Esophagus muscularis mucosa (tissue), 4 donors: ENCODE measurements at regions not wholly inside any gene's neighbourhood (a gene's known extent, or its start where the extent isn't known, plus 50 kb on each side); places are given as distances from the start of the nearest gene placed in this dataset.

Source experiments
- DNase-seq: peaks from one replicate; pipeline ENCODE4 v3.0.0-alpha.2; 2017; ENCODE audit errors: extremely low spot score
- H3K27ac ChIP-seq, 4 donors: fragments of 200-600 bp; sonication (generic); replicated peaks in 1 of 4; 1 replicate in 3 of 4; 2 replicates in 1 of 4; pipeline ENCODE4 v1.5.1; 2016 to 2019; ENCODE audit warnings: mild to moderate bottlenecking in 1 of 4
- H3K27me3 ChIP-seq, 4 donors: fragments of 200-600 bp; sonication (generic); one replicate each; pipeline versions ENCODE4 v1.5.1 to v1.6.0; 2016 to 2019
- H3K36me3 ChIP-seq, 4 donors: fragments of 200-600 bp; sonication (generic); one replicate each; pipeline ENCODE4 v1.5.1; 2016 to 2019
- H3K4me1 ChIP-seq, 4 donors: fragments of 200-600 bp; sonication (generic); one replicate each; pipeline ENCODE4 v1.5.1; 2016 to 2019
- H3K4me3 ChIP-seq, 4 donors: fragments of 200-600 bp; sonication (generic); 1 replicate in 2 of 4; 2 replicates in 2 of 4; pipeline ENCODE4 v1.5.1; 2016 to 2019; ENCODE audit warnings: mild to moderate bottlenecking in 4 of 4, moderate library complexity in 1 of 4
- H3K9me3 ChIP-seq, 4 donors: fragments of 200-600 bp; sonication (generic); 1 replicate in 3 of 4; 2 replicates in 1 of 4; pipeline ENCODE4 v1.5.1; 2016 to 2019
- CTCF ChIP-seq, 3 experiments: fragments of 200-600 bp in 2 of 3; fragments of 450-650 bp in 1 of 3; sonication (generic) in 2 of 3; IDR thresholded peaks; one replicate each; pipeline ENCODE4 v1.5.1; 2017 to 2019; ENCODE audit warnings: antibody characterized with exemption in 3 of 3, mild to moderate bottlenecking in 2 of 3, moderate library complexity in 1 of 3
- EP300 ChIP-seq: sonication (generic); formaldehyde crosslinking; IDR thresholded peaks from one replicate; pipeline ENCODE4 v1.6.1; 2017; ENCODE audit warnings: antibody characterized with exemption
- POLR2A ChIP-seq: fragments of 450-650 bp; IDR thresholded peaks from one replicate; pipeline ENCODE4 v1.6.1; 2017; ENCODE audit warnings: antibody characterized with exemption, moderate library complexity, mild to moderate bottlenecking, low read depth
- POLR2AphosphoS5 ChIP-seq, 2 donors: sonication (generic); formaldehyde crosslinking; IDR thresholded peaks; one replicate each; pipeline ENCODE4 v1.6.1; 2017; ENCODE audit warnings: antibody characterized with exemption in 2 of 2
- WGBS: methylation state at CpG from one replicate; pipeline ENCODE4 v1.1.5; 2018; 5-methylcytosine and 5-hydroxymethylcytosine counted together
- intact Hi-C: fragments of 100-400 bp; cut with DNase I; formaldehyde crosslinking; loops from one replicate; pipeline ENCODE4 v1.15.1; 2023

DNA sequence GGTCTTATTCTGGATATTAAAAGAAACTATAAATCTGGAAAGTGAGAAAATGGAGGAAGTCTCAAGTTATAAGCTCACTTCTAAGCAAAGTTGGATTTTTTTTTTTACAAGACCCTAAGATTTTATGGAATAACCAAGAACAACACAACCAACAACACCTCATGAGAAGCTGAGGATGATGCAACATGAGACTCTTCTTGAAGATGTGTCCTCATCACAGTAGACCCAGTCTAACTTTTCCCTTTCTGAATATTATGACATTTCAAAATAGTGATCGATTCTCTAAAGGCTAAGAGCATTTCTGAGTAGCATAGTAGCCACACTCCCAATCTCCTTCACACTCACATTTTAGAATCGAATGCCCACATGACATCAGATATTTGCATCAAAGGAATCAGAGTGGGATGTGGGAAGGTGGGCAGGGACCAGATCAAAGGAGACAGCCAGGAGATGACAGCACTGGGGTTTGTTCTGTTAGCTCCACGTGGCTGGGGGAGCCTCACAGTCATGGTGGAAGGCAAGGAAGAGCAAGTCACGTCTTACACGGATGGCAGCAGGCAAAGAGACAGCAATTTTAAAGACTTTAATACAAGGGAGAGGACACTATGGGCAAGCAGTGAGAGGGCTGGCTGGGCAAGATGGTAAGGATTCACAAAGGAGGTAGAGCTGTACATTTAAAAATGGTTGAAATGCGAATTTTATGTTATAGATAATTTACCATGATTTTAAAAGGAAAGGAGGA, 90.7 kb upstream of the MYL2 start:
- 81% methylated on average over 6 of the region's 6 CpGs for WGBS
- Histone ChIP-seq H3K27ac (no peak overlapping the region), H3K36me3 (no peaks in the 10 kb centered on the region), H3K27me3 (peaks cover 0 to 46% (median 0%) of the 10 kb centered on the region in 4 donors), H3K9me3 (no peaks in the 10 kb centered on the region), H3K4me1 (no peaks in the 10 kb centered on the region), H3K4me3 (no peak overlapping the region)
- intact Hi-C loops = no loop called here
- TF ChIP-seq POLR2A = no peak
- TF ChIP-seq EP300 = no peak
- no peak for TF ChIP-seq CTCF (IDR thresholded peaks at IDR 0.05)
- no peak for TF ChIP-seq POLR2AphosphoS5 (IDR thresholded peaks at IDR 0.05)
- DNase-seq = no peak

- Histone ChIP-seq H3K4me1 (no peaks in the 10 kb centered on the region), H3K27ac (no peak overlapping the region), H3K27me3 (peaks cover 0 to 56% (median 0%) of the 10 kb centered on the region in 4 donors), H3K4me3 (no peak overlapping the region), H3K9me3 (no peaks in the 10 kb centered on the region), H3K36me3 (no peaks in the 10 kb centered on the region)
- no peak for DNase-seq
- intact Hi-C loops = no loop called here
- 78% methylated on average over 3 of the region's 3 CpGs for WGBS
- TF ChIP-seq EP300 (no peak), CTCF (IDR thresholded peaks at IDR 0.05) (no peak), POLR2A (no peak), POLR2AphosphoS5 (IDR thresholded peaks at IDR 0.05) (no peak)
Measured at GRCh38 chr12:111010061-111010460, 89.7 kb upstream of the MYL2 start.

GRCh38 chr12:111006621-111007020, 86.2 kb upstream of the MYL2 start:
- no peaks in the 10 kb centered on the region for H3K36me3 ChIP-seq
- WGBS = 60% methylated on average over 2 of the region's 2 CpGs
- H3K4me3 ChIP-seq = no peak overlapping the region
- TF ChIP-seq POLR2AphosphoS5 (IDR thresholded peaks at IDR 0.05) = no peak
- TF ChIP-seq CTCF (IDR thresholded peaks at IDR 0.05) = no peak
- no peak for TF ChIP-seq POLR2A
- no peak for TF ChIP-seq EP300
- no peaks in the 10 kb centered on the region for H3K4me1 ChIP-seq
- no peak for DNase-seq
- no peak overlapping the region for H3K27ac ChIP-seq
- peaks cover 0 to 57% (median 0%) of the 10 kb centered on the region in 4 donors for H3K27me3 ChIP-seq
- intact Hi-C loops = no loop called here
- no peaks in the 10 kb centered on the region for H3K9me3 ChIP-seq

DNA sequence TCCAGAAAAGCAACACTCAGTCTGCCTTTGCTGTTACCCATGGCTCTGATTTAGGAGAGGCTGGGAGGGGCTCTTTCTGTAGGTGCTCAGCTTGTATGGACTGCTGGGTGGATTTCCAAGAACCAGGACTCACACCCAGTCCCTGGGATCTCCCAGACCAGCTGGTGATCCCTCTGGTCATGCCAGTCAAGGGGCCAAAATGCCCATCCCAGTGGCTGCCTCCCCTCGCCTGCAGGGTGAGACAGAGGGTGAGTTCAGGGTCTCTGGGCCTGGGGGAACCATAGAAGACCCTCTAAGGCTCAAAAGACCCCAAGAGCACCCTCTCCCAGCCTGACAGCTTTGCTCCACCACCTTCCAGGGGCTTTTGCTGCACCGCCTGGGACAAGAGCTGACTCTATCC, 78.6 kb upstream of the MYL2 start:
- TF ChIP-seq POLR2A (no peak), CTCF (IDR thresholded peaks at IDR 0.05) (no peak), EP300 (no peak), POLR2AphosphoS5 (IDR thresholded peaks at IDR 0.05) (no peak)
- WGBS = 84% methylated on average over 1 of the region's 2 CpGs
- Histone ChIP-seq H3K36me3 (no peaks in the 10 kb centered on the region), H3K27me3 (peaks cover 0 to 15% (median 0%) of the 10 kb centered on the region in 4 donors), H3K4me3 (no peak overlapping the region), H3K27ac (no peak overlapping the region), H3K9me3 (peaks cover 0 to 33% (median 30%) of the 10 kb centered on the region in 4 donors), H3K4me1 (no peaks in the 10 kb centered on the region)
- DNase-seq = no peak
- intact Hi-C loops = no loop called here

GRCh38 chr12:110998165-110998564, 77.8 kb upstream of the MYL2 start:
- peaks cover 0 to 14% (median 0%) of the 10 kb centered on the region in 4 donors for H3K27me3 ChIP-seq
- 55% methylated on average over 3 of the region's 3 CpGs for WGBS
- no peaks in the 10 kb centered on the region for H3K36me3 ChIP-seq
- intact Hi-C loops = no loop called here
- no peaks in the 10 kb centered on the region for H3K4me1 ChIP-seq
- H3K9me3 ChIP-seq = peaks cover 0 to 33% (median 30%) of the 10 kb centered on the region in 4 donors
- DNase-seq = no peak
- TF ChIP-seq POLR2AphosphoS5 (IDR thresholded peaks at IDR 0.05) (no peak), CTCF (IDR thresholded peaks at IDR 0.05) (no peak), POLR2A (no peak), EP300 (no peak)
- no peak overlapping the region for H3K4me3 ChIP-seq
- H3K27ac ChIP-seq = no peak overlapping the region
